Endothelial cell of umbilical vein (primary cell): ENCODE measurements at regions not wholly inside any gene's neighbourhood (a gene's known extent, or its start where the extent isn't known, plus 50 kb on each side); places are given as distances from the start of the nearest gene placed in this dataset.

ENCODE experiments used
- BruUV-seq: library from RNA; stranded (reverse); fragments of 400-500 nt; replicated peaks from 2 replicates; lab custom pipeline; 2021; lab: Mats Ljungman, UMichigan
- CTCF ChIA-PET: fragments of 300-600, 350-600 bp; sonication (Branson Sonifier 250); formaldehyde crosslinking; loops from one replicate; lab custom pipeline; 2021; ENCODE audit warnings: antibody characterized with exemption, inconsistent platforms; lab: Charles Lee
- POLR2A ChIA-PET: fragments of 300-600, 350-600 bp; sonication (Branson Sonifier 250); formaldehyde crosslinking; loops from one replicate; lab custom pipeline; 2021; ENCODE audit warnings: antibody characterized with exemption, inconsistent platforms; lab: Charles Lee
- DNase-seq: peaks from one replicate; pipeline ENCODE4 v3.0.0-alpha.2; 2011; ENCODE audit warnings: low read depth, low spot score
- FAIRE-seq: peaks from 2 replicates; lab custom pipeline; 2011; peaks lifted over from hg19 to GRCh38; lab: Jason Lieb, UNC
- H2AFZ ChIP-seq: 2 replicates; pipeline ENCODE4 v1.6.0; 2012; ENCODE audit warnings: low read depth, low read length, control low read depth, inconsistent platforms
- H3K27ac ChIP-seq: 2 replicates; pipeline ENCODE4 v1.5.1; 2011; ENCODE audit warnings: low read depth, mild to moderate bottlenecking, control low read depth, low read length, moderate library complexity; ENCODE audit not compliant: insufficient read depth
- H3K27me3 ChIP-seq, 2 experiments: 2 replicates each; pipeline versions ENCODE4 v1.6.0 to v1.6.1; 2011; ENCODE audit warnings: low read length in 2 of 2, mixed read lengths in 1 of 2; ENCODE audit not compliant: control insufficient read depth in 2 of 2, insufficient read depth in 2 of 2
- H3K36me3 ChIP-seq, 2 experiments: 2 replicates in 1 of 2; 3 replicates in 1 of 2; pipeline ENCODE4 v1.5.1; 2011; ENCODE audit warnings: low read length in 2 of 2, mild to moderate bottlenecking in 1 of 2, moderate library complexity in 1 of 2; ENCODE audit not compliant: control insufficient read depth in 2 of 2, insufficient read depth in 2 of 2; ENCODE audit errors: extremely low read depth in 1 of 2
- H3K4me1 ChIP-seq: 3 replicates; pipeline ENCODE4 v1.5.1; 2011; ENCODE audit warnings: mild to moderate bottlenecking, low read length; ENCODE audit not compliant: control insufficient read depth, insufficient read depth; ENCODE audit errors: extremely low read depth
- H3K4me2 ChIP-seq: 2 replicates; pipeline ENCODE4 v1.6.1; 2011; ENCODE audit warnings: low read length, control low read depth, mixed read lengths; ENCODE audit not compliant: insufficient read depth
- H3K4me3 ChIP-seq, 3 experiments: fragments of 200-600 bp in 1 of 3; sonication (generic), shearing (Covaris generic) in 1 of 3; replicated peaks in 1 of 3; 2 replicates each; pipeline ENCODE4 v1.5.1; 2011 to 2016; ENCODE audit warnings: control low read depth in 3 of 3, low read length in 3 of 3, mild to moderate bottlenecking in 2 of 3, inconsistent platforms in 1 of 3, low read depth in 1 of 3, moderate library complexity in 1 of 3; ENCODE audit not compliant: insufficient read depth in 1 of 3
- H3K79me2 ChIP-seq: 2 replicates; pipeline ENCODE4 v1.6.0; 2012; ENCODE audit warnings: low read length, inconsistent platforms; ENCODE audit not compliant: control insufficient read depth, insufficient read depth
- H3K9ac ChIP-seq: replicated peaks from 2 replicates; pipeline ENCODE3; 2011; ENCODE audit warnings: low read length, control low read depth; ENCODE audit not compliant: insufficient read depth; ENCODE audit errors: extremely low read depth
- H3K9me1 ChIP-seq: replicated peaks from 3 replicates; pipeline ENCODE4 v1.6.0; 2011; ENCODE audit warnings: mild to moderate bottlenecking, low read length; ENCODE audit not compliant: control insufficient read depth, insufficient read depth; ENCODE audit errors: extremely low read depth
- H3K9me3 ChIP-seq: replicated peaks from 2 replicates; pipeline ENCODE4 v1.5.1; 2012; ENCODE audit warnings: low read length, inconsistent platforms; ENCODE audit not compliant: control insufficient read depth, insufficient read depth
- H4K20me1 ChIP-seq: replicated peaks from 2 replicates; pipeline ENCODE3; 2011; ENCODE audit warnings: mild to moderate bottlenecking, low read length; ENCODE audit not compliant: control insufficient read depth, insufficient read depth; ENCODE audit errors: extremely low read depth
- CTCF ChIP-seq, 2 donors: IDR thresholded peaks; 1 replicate in 1 of 2; 2 replicates in 1 of 2; pipeline ENCODE4 v1.5.1; 2011; ENCODE audit warnings: low read length in 2 of 2, mild to moderate bottlenecking in 2 of 2, moderate library complexity in 2 of 2, control low read depth in 1 of 2, inconsistent platforms in 1 of 2, low read depth in 1 of 2; ENCODE audit not compliant: insufficient read depth in 1 of 2; ENCODE audit errors: extremely low read depth in 1 of 2
- EZH2 ChIP-seq: IDR thresholded peaks from 2 replicates; pipeline ENCODE4 v1.6.1; 2012; ENCODE audit warnings: borderline replicate concordance, low read depth, mild to moderate bottlenecking, moderate library complexity, low read length, inconsistent platforms; ENCODE audit not compliant: severe bottlenecking
- FOS ChIP-seq: IDR thresholded peaks from 2 replicates; pipeline ENCODE4 v1.6.1; 2011; ENCODE audit warnings: mild to moderate bottlenecking, low read length, moderate library complexity, borderline replicate concordance; ENCODE audit not compliant: insufficient read depth
- GATA2 ChIP-seq: IDR thresholded peaks from 2 replicates; pipeline ENCODE4 v1.7.0; 2011; ENCODE audit warnings: low read depth, mild to moderate bottlenecking, moderate library complexity, mixed read lengths, low read length; ENCODE audit not compliant: insufficient read length, insufficient read depth
- JUN ChIP-seq: IDR thresholded peaks from 2 replicates; pipeline ENCODE4 v1.6.1; 2011; ENCODE audit warnings: borderline replicate concordance, low read depth; ENCODE audit not compliant: insufficient read length, insufficient read depth
- MYC ChIP-seq: IDR thresholded peaks from one replicate; pipeline ENCODE4 v1.6.1; 2011; ENCODE audit warnings: mild to moderate bottlenecking, low read depth, low read length
- POLR2A ChIP-seq: IDR thresholded peaks from 2 replicates; pipeline ENCODE4 v1.6.1; 2012; ENCODE audit warnings: low read depth, mild to moderate bottlenecking, control low read depth, low read length
- POLR2AphosphoS5 ChIP-seq: IDR thresholded peaks from 2 replicates; pipeline ENCODE4 v1.6.1; 2012; ENCODE audit warnings: low read depth, mild to moderate bottlenecking, control low read depth, low read length, moderate library complexity; ENCODE audit not compliant: insufficient read depth
- dilution Hi-C: fragments of 300-500 bp; cut with MboI; formaldehyde crosslinking; loops from one replicate; pipeline ENCODE4 v1.15.0; 2019; ENCODE audit warnings: low sequenced_read_pairs; ENCODE audit not compliant: extremely low pct_ligation_motif_present
- intact Hi-C: fragments of 100-400 bp; cut with micrococcal nuclease; formaldehyde crosslinking; loops from one replicate; pipeline ENCODE4 v1.10.0; 2022
- TF ChIP-seq, protein P1 (sequence below): IDR thresholded peaks from 2 replicates; pipeline ENCODE4 v1.6.1; 2011; ENCODE audit not compliant: insufficient read depth, insufficient read length

GRCh38 chr18:43751835-43752234, 474.5 kb upstream of the SYT4 start:
- dilution Hi-C loops (no loop called here), intact Hi-C loops (no loop called here)
- no peak overlapping the region for H3K4me3 ChIP-seq
- no peak overlapping the region for H3K4me2 ChIP-seq
- ChIA-PET POLR2A (no interaction called here), CTCF (no interaction called here)
- no peak for TF ChIP-seq GATA2
- no peak for TF ChIP-seq MYC
- TF ChIP-seq CTCF (IDR thresholded peaks at IDR 0.05; ENCODE audit: extremely low read depth in 1 of 2, insufficient read depth in 1 of 2, low read depth in 1 of 2, low read length in 2 of 2): no peak
- no peak for TF ChIP-seq POLR2A
- TF ChIP-seq, protein P1, sequence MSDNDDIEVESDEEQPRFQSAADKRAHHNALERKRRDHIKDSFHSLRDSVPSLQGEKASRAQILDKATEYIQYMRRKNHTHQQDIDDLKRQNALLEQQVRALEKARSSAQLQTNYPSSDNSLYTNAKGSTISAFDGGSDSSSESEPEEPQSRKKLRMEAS: no peak
- TF ChIP-seq JUN: no peak
- TF ChIP-seq EZH2: no peak
- TF ChIP-seq FOS: no peak
- no peak for TF ChIP-seq POLR2AphosphoS5
- H3K36me3 ChIP-seq: no peaks in the 10 kb centered on the region
- FAIRE-seq: no peak
- H3K9me3 ChIP-seq: no peaks in the 10 kb centered on the region
- no peak overlapping the region for H3K27ac ChIP-seq
- no peaks in the 10 kb centered on the region for H3K9me1 ChIP-seq
- no peak overlapping the region for H2AFZ ChIP-seq
- H3K27me3 ChIP-seq: no peaks in the 10 kb centered on the region
- no TSS peak for BruUV-seq
- no peak overlapping the region for H3K9ac ChIP-seq
- H3K4me1 ChIP-seq: no peaks in the 10 kb centered on the region
- DNase-seq: no peak
- H3K79me2 ChIP-seq: no peaks in the 10 kb centered on the region
- H4K20me1 ChIP-seq: no peaks in the 10 kb centered on the region
